Activated CD4-positive, alpha-beta T cell treated with anti-CD3 and anti-CD28 coated beads for 24 hours (primary cell): ENCODE measurements at regions not wholly inside any gene's neighbourhood (a gene's known extent, or its start where the extent isn't known, plus 50 kb on each side); places are given as distances from the start of the nearest gene placed in this dataset.
"Not testable (repeated sequence)": the region's sequence is repeated elsewhere in the genome, so short reads cannot be mapped to it uniquely, and the experiment has no call there.

Source experiments
- DNase-seq, 2 donors: peaks; one replicate each; pipeline ENCODE4 v3.0.0-alpha.2; 2020; ENCODE audit warnings: low read depth in 2 of 2

GRCh38 chr2:226475650-226476049 is 324.0 kb downstream of the IRS1 start:
- DNase-seq, result no peak

DNA sequence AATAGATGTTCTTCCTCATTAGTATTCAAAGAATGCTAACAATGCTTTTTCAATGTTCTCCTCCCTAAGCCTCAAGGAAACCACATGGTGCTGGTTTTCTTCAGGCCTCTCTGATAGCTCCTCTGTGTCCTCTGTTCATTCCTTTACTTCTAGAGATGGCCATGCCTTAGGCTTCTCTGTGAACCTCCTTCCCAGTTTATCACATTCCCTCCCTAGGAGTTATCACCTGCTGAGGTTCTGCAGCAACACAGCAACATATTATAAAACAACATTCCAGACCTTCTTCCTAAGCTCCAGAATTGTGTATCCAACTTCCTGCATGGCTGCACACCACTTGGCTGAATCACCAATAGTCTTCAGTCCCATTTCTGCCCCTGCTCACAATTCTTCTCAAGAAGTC is 325.5 kb downstream of the IRS1 start:
- DNase-seq, result no peak

DNA sequence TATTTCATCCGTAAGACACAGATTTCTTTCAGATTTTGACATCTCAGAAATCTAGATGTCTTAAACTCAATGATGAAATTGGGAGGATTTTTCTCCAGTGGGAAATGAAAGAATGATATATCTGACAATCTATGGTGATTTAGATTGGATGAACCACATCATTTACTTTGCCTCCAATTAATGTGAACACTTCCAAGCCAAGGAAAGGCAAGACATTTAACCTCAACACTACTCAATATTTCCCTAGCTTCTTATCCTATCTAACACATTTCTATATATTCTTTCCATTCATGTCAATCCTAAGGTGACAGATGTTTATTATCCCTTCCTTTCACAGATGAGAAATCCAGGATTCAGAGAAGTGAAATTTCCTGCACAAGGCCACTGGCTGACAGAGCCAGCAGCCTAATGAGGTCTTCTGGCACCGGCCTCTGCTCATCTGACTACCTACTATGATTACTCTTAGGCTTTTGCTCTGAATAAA is 327.6 kb downstream of the IRS1 start:
- DNase-seq, result no peak

- no peak for DNase-seq
Measured at GRCh38 chr2:226467633-226468032, 332.0 kb downstream of the IRS1 start.

DNA sequence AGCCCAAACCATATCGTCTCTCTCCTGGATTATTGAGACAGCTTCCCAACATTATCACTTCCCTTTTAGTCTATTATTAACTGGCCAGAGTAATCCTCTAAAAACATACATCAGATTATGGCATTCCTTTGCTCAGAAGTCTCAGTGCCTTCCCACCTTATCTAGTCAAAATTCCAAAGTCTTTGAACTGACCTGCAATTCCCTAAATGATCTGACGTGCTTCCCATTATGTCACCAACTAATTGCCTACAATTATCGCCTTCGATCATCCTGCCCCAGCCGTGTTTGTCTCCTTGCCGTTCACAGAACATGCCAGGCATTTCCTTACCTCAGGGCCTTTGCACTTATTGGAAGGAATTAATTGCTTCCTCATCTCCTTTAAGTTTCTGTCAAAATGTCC is 332.4 kb downstream of the IRS1 start:
- DNase-seq, result no peak

DNA sequence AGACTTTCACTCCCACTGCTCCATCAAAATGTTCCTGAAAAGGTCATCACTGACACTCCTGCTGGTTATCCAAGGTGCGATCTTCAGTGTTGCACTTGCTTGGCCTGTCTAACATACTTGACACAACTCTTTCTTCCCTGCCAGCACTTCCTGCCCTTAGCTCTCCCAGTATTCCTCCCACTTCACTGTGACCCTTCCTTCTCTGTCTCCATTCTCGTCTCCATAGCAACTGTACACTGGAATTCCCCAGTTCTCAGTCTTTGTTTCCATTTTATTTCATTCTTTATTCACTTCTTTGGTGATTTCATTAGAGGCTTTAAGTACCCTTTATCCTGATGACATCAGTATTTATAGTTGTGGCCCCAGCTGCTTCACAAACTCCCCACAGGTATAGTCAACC is 333.0 kb downstream of the IRS1 start:
- no peak for DNase-seq

DNA sequence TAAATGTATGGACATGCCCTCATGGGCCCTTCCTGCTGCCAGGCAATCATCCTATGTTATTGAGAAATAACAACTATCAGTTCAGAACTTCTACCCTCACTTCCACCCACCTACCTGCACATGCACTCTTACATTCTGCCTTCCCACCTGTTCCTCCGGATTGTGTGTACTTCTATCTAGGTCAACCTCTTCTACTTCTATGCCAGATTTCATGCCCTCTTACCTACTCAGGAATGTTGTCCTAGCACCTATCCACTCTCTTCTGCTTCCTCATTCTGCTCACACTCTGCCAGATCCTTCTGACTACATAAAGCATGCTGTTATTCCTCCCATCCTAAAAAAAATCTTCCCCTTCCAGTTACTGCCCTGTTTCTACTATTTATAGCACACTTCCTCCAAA is 333.5 kb downstream of the IRS1 start:
- DNase-seq, result no peak

- DNase-seq, result no peak
Measured at GRCh38 chr2:226464380-226464779, 335.2 kb downstream of the IRS1 start.

DNA sequence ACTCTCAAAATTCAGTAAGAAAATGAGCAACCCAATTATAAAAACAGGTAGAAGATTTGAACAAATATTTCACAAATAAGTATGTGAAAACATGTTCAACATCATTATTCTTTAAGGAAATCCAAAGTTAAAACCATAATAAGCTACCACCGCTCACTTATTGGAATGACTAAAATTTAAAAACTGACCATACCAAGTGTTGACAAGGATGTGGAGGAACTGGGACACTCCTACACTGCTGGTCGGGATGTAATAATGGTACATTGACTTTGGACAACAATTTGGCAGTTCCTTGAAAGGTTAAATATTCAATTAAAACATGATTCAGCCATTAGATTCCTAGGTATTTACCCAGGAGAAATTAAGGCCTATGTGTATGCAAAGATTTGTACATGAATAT is 336.5 kb downstream of the IRS1 start:
- DNase-seq, result no peak

DNA sequence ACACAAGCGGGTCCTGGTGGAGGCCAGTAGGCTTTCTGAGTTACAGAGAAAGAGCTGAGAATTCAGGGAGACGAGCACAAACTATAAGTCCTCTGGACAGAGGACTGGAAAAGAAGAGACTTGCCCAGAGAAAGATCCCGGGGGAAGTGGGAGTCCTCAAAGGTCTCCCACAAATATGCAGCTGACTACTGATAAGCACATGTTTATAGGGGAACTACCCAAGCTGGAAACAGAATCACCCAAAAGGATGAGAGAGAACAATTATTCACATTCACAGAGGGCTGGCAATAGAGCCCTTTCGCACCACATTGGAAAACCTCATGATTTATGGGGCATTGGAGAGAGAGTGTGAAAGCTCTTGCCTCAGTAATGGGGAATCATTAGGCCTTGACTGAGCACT is 337.6 kb downstream of the IRS1 start:
- no peak for DNase-seq

DNA sequence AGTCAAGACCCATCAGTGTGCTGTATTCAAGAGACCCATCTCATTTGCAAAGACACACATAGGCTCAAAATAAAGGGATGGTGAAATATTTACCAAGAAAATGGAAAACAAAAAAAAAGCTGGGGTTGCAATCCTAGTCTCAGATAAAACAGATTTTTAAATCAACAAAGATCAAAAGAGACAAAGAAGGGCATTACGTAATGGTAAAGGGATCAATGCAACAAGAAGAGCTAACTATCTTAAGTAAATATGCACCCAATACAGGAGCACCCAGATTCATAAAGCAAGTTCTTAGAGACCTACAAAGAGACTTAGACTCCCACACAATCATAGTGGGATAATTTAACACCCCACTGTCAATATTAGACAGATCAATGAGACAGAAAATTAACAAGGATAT is 343.5 kb downstream of the IRS1 start:
- DNase-seq, result not testable (repeated sequence)

DNA sequence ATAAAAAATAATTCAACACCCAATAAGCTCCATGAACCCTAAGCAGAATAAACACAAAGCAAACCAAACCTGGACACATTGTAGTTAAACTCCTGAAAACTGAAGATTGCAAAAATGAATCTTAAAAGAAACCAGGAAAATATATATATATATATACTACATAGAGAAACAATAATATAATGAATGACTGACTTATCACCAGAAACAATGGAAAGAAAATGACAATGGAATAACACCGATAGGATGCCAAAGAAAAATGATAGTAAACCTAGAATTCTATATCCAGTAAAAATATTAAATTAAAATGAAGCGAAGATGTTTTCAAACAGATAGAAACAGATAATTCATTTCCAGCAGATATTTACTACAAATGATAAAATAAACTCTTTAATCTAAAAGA is 346.9 kb downstream of the IRS1 start:
- DNase-seq, result no peak

DNA sequence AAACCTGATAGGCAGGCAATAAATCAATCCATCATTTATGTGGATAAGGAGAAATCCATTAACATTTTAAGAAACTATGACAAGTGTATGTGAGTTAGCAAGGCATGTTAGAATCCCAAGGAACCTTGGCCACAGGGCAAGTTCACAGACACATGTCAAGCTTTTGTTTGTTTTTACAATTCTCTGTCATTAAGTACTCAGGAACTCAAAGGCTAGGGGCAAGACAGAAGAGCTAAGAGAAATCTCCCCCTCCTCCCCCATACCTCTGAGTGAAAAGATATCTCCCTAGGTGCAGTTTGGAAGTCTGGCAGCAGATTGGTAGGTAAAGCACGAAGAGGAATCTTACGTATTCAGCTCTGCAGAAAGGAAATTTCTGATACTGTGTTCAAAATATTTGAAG is 348.1 kb downstream of the IRS1 start:
- no peak for DNase-seq

DNA sequence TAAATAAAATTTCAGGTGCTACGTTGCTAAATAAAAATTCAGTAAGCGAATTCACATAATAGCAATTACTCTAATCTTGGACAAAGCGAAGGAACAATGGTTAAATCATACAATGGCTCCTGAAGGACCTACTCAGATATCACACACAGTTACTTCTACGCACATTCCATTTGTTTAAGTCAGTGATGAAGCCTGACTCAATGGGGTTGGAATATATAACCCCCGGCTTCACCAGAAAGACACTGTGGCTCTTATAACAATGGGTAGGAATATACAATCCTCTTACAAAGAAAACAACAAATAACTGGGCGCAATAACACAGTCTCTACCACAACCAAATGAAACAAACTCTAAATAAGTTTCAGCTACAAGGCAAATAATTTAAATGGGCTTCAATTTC is 349.5 kb downstream of the IRS1 start:
- no peak for DNase-seq

- no peak for DNase-seq
Measured at GRCh38 chr2:226447338-226448300, 352.0 kb downstream of the IRS1 start.

DNA sequence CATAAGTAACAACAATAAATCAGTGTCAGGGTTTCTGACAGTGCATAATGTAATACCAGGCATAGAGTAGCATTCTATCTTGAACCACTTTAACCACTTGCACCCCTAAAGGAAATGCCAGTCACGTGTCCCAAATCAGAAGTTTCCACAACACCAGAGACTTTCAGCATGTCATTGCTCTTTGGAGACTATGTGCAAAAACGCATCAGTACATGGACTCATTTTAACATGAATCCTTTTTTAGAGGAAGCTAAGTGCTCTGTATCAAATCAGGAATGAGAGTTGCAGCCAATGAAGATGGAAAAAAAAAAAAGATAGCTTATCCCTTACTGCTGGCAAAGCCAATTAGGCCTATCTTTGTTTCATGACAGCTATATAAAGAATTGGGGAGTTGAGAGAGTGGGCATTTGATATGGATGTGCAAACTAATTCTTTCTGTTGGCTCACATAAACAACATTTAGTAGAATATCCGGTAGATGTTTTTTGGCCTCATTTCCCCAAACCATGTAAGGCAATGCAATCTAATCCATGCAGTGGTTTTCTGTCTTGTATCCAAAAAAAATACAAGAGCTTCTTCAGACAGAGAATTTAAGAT is 353.1 kb downstream of the IRS1 start:
- DNase-seq, result no peak

DNA sequence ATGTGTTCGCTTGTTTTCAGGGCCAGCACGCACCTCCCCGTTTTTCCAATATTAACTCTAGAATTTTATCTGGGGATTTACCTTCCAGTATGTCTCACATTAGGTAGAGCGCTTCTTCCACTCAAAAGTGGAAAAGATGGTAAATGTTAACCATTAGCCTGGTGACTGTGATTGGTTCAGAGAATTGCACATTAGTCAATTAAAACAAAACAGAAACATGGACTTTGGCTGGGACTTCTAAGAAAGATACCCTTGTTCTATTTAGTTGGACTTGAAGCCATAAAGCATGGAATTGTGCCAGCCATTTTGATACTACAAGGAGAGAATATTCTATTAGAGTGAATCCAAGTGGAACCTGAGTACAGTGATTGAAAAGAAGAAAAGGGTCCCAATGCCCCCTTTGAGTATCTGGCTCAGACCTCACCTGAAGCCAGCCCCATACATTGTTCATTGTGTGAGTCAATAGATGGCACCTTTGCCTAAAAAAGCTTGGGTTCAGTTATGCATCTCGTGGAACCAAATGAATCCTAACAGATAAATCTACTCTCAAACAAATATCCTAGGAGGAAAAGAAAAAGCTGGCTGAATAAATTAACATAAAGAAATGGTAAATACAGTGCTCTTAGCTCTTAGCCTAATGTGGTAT is 354.3 kb downstream of the IRS1 start:
- no peak for DNase-seq

DNA sequence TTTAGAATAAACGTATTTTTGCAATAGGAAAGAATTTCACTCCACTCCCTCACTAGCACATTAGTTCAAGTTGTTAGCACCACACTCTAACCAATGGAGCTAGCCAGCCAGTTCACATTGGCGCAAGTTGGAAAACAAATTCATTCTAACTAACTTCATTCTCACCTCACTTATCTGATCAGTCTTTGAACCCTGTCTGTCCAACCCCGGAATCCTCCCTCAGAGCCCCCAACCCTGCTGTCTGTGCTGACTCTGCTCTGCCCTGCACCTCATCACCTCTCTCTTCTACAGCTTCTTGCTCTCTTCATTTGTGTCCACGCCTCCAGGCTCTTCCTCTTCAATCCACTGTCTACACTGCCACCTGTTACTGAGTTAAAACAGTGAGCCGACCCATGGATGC is 356.5 kb downstream of the IRS1 start:
- DNase-seq, result no peak

DNA sequence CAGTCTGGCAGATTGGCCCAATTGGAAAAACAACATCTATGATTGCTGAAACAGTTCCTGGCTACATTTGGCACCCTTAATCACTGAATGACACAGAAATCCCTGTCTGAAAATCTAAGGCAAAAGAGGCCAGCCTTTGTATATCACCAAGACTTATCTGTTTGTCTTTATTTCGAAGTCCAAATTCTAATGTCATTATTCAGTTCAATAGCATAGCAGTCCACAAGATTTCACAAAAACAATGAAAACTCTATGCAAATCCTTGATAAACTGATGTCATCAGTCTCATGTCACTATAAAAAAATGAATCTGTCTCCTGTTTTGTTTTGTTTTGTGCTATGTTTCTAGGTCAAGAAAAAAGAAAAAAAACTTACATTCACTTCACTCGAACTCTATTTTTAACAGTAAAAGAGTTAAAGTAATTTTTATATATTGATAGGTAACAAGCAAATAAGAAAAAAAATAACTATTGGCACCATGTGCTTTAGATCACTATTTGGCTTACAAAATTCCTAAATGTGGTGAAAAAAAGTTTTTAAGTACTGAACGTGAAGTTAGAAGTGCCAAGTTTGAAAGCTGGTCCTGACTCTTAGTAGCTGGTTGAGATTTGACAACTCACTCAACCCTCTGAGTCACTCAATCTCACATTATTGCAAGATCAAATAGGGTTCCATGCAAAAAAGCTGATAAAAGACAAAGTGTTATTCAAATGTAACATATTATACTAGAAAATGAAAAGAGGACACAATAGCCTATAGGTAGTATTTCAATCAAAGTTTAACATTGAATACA is 359.3 kb downstream of the IRS1 start:
- DNase-seq, result no peak

DNA sequence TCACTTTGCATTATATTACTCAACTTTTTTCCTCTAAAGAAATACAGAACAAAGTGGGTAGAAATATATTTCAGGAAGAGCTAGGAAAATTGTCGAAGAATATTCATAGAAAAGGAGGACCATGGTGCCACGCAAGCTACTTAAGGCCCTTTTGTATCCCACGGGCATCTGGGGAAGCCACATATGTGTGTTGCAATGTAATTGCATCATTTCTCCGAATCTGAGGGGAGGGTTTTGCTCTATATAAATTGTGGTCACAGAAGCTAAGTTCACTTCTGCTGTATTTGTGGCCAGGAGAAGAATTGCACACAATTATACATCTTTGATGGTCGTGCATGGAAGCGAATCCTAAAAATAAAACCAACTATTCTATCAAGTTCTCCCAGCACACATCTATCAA is 360.3 kb downstream of the IRS1 start:
- DNase-seq, result no peak

- DNase-seq, result no peak
Measured at GRCh38 chr2:226435146-226435545, 364.5 kb downstream of the IRS1 start.

DNA sequence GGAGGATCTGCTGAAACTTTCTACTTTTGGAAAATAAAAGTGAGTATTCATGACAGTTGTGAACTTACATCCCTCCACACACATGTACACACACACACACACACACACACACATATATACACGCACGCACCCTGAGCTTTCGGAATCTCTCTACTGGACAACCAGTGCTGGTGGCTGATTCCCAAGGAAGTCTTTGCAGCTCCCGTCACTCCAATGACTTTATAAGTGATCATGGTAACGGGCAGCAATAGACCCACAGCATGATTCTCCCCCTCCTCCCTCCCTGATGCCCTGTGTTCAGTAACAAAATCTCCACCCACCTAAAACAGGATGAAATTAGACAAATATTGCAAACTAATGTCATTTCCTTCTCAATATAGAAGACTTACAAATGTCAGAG is 364.9 kb downstream of the IRS1 start:
- no peak for DNase-seq
